K562 (cell line): ENCODE measurements at regions not wholly inside any gene's neighbourhood (a gene's known extent, or its start where the extent isn't known, plus 50 kb on each side); places are given as distances from the start of the nearest gene placed in this dataset.

ENCODE experiments used
- ATAC-seq: fragments of 200-7000 bp; cut with Tn5 transposase; 3 replicates; pipeline ENCODE4 v1.9.1; 2020; ENCODE audit warnings: moderate library complexity
- BruUV-seq: library from RNA; stranded (reverse); fragments of 400-500 nt; replicated peaks from 2 replicates; lab custom pipeline; 2021; lab: Mats Ljungman, UMichigan
- CTCF ChIA-PET: fragments of 300-600 bp; formaldehyde crosslinking; extraction: SDS; loops from one replicate; lab custom pipeline; 2021; ENCODE audit warnings: low intra/inter-chr PET ratio; lab: Yijun Ruan, JAX
- POLR2A ChIA-PET: fragments of 300-600, 350-650 bp; sonication (Branson Sonifier 250); formaldehyde crosslinking; extraction: SDS; loops from one replicate; lab custom pipeline; 2021; ENCODE audit warnings: antibody characterized with exemption, inconsistent platforms; lab: Yijun Ruan, JAX
- DNase-seq, 4 experiments: peaks; one replicate each; pipeline versions ENCODE4 v3.0.0 to v3.0.0-alpha.2; 2011 to 2018; ENCODE audit warnings: low spot score in 3 of 4, mixed read lengths in 3 of 4; ENCODE audit errors: extremely low read depth in 1 of 4
- FAIRE-seq: peaks from 2 replicates; lab custom pipeline; 2011; peaks lifted over from hg19 to GRCh38; lab: Jason Lieb, UNC
- H2AFZ ChIP-seq: 2 replicates; pipeline ENCODE4 v1.6.0; 2011; ENCODE audit warnings: low read depth, low read length, control low read depth, inconsistent platforms
- H3K27ac ChIP-seq: fragments of 200-600 bp; 3 replicates; pipeline ENCODE4 v1.8.0; 2011; ENCODE audit warnings: low read depth, mild to moderate bottlenecking, control low read depth, inconsistent platforms, low read length, moderate library complexity, mixed read lengths; ENCODE audit errors: extremely low read depth
- H3K27me3 ChIP-seq, 2 experiments: fragments of 300-600 bp in 1 of 2; 2 replicates in 1 of 2; 3 replicates in 1 of 2; pipeline versions ENCODE4 v1.6.0 to v1.8.0; 2011; ENCODE audit warnings: inconsistent platforms in 2 of 2, low read length in 2 of 2, mild to moderate bottlenecking in 1 of 2, mixed read lengths in 1 of 2, moderate library complexity in 1 of 2; ENCODE audit not compliant: control insufficient read depth in 2 of 2, insufficient read depth in 2 of 2
- H3K36me3 ChIP-seq: fragments of 300-600 bp; 3 replicates; pipeline ENCODE4 v1.8.0; 2011; ENCODE audit warnings: mild to moderate bottlenecking, low read length, inconsistent platforms; ENCODE audit not compliant: control insufficient read depth, insufficient read depth
- H3K4me1 ChIP-seq, 2 experiments: fragments of 200-600 bp in 1 of 2; replicated peaks in 1 of 2; 2 replicates in 1 of 2; 3 replicates in 1 of 2; pipeline versions ENCODE4 v1.5.1 to v1.8.0; 2011; ENCODE audit warnings: inconsistent platforms in 2 of 2, low read length in 2 of 2, mild to moderate bottlenecking in 1 of 2, mixed read lengths in 1 of 2, moderate library complexity in 1 of 2; ENCODE audit not compliant: control insufficient read depth in 2 of 2, insufficient read depth in 2 of 2
- H3K4me2 ChIP-seq: 2 replicates; pipeline ENCODE4 v1.6.1; 2011; ENCODE audit warnings: low read length, control low read depth, inconsistent platforms, mixed read lengths; ENCODE audit not compliant: insufficient read depth
- H3K4me3 ChIP-seq: fragments of 200-600 bp; sonication (generic), shearing (Covaris generic); 2 replicates; pipeline ENCODE4 v1.5.1; 2016; ENCODE audit warnings: control low read depth, inconsistent platforms
- H3K79me2 ChIP-seq: fragments of 200-600 bp; 3 replicates; pipeline ENCODE4 v1.8.0; 2011; ENCODE audit warnings: low read length, inconsistent platforms; ENCODE audit not compliant: control insufficient read depth, insufficient read depth
- H3K9ac ChIP-seq, 2 experiments: 2 replicates each; pipeline versions ENCODE4 v1.6.0 to v1.6.1; 2011; ENCODE audit warnings: low read depth in 2 of 2, low read length in 2 of 2, control low read depth in 1 of 2, inconsistent platforms in 1 of 2, mild to moderate bottlenecking in 1 of 2, mixed read lengths in 1 of 2; ENCODE audit not compliant: insufficient read depth in 1 of 2
- H3K9me1 ChIP-seq: one replicate; pipeline ENCODE4 v1.6.0; 2011; ENCODE audit warnings: inconsistent platforms, mild to moderate bottlenecking, low read length, moderate library complexity; ENCODE audit not compliant: control insufficient read depth, insufficient read depth
- H3K9me3 ChIP-seq: replicated peaks from 2 replicates; pipeline ENCODE4 v1.5.1; 2011; ENCODE audit warnings: low read depth, low read length, inconsistent platforms; ENCODE audit not compliant: control insufficient read depth, insufficient read depth
- H4K20me1 ChIP-seq: replicated peaks from 2 replicates; pipeline ENCODE4 v1.6.1; 2011; ENCODE audit warnings: low read length, inconsistent platforms, mixed read lengths; ENCODE audit not compliant: control insufficient read depth, insufficient read depth
- BDP1 ChIP-seq: IDR thresholded peaks from 3 replicates; pipeline ENCODE4 v1.6.1; 2011; ENCODE audit not compliant: insufficient read length, insufficient read depth
- FOXA3 ChIP-seq, 2 experiments: fragments of 450-650 bp in 1 of 2; sonication (generic) in 1 of 2; formaldehyde crosslinking; IDR thresholded peaks in 1 of 2; conservative IDR thresholded peaks in 1 of 2; 2 replicates each; pipeline versions ENCODE4 v1.4.0 to v1.8.0; 2020 to 2022; ENCODE audit warnings: mild to moderate bottlenecking in 2 of 2, missing genetic modification reagents in 1 of 2
- HIVEP1 ChIP-seq: fragments of 250-450 bp; sonication (Bioruptor Pico); IDR thresholded peaks from 2 replicates; pipeline ENCODE4 v1.4.0; 2020; ENCODE audit warnings: mild to moderate bottlenecking
- JUN ChIP-seq, 2 experiments: sonication (generic) in 1 of 2; formaldehyde crosslinking in 1 of 2; IDR thresholded peaks; 2 replicates each; pipeline versions ENCODE4 v1.6.1 to v1.8.0; 2012 to 2022; ENCODE audit warnings: borderline replicate concordance in 2 of 2, mild to moderate bottlenecking in 2 of 2, improper control_type of control experiment in 1 of 2, low read depth in 1 of 2, low read length in 1 of 2, missing genetic modification reagents in 1 of 2
- PCBP1 ChIP-seq: fragments of 200-400 bp; formaldehyde crosslinking; IDR thresholded peaks from 2 replicates; pipeline ENCODE4 v1.6.1; 2018; ENCODE audit warnings: mild to moderate bottlenecking, low read depth, low read length; ENCODE audit not compliant: poor library complexity, severe bottlenecking
- SUPT5H ChIP-seq: fragments of 450-650 bp; IDR thresholded peaks from 2 replicates; pipeline ENCODE4 v1.6.1; 2016
- WHSC1 ChIP-seq: IDR thresholded peaks from one replicate; pipeline ENCODE4 v1.6.1; 2012; ENCODE audit warnings: low read length, control low read depth, inconsistent platforms
- ZBTB17 ChIP-seq: fragments of 450-650 bp; formaldehyde crosslinking; IDR thresholded peaks from 2 replicates; pipeline ENCODE4 v1.4.0; 2020; ENCODE audit warnings: mild to moderate bottlenecking
- WGBS: fragments of 100-300 bp; shearing (Covaris generic); methylation state at CpG from one replicate; pipeline ENCODE4 v1.1.6; 2016; ENCODE audit warnings: low coverage, mixed read lengths; ENCODE audit not compliant: insufficient coverage; ENCODE audit errors: missing lambda C conversion rate; 5-methylcytosine and 5-hydroxymethylcytosine counted together
- in situ Hi-C: fragments of 300-500 bp; cut with MboI; formaldehyde crosslinking; loops from 4 replicates; pipeline ENCODE4 v1.15.0; 2018; ENCODE audit warnings: inconsistent platforms, mixed read lengths
- intact Hi-C: fragments of 100-400 bp; cut with micrococcal nuclease; formaldehyde crosslinking; loops from 2 replicates; pipeline ENCODE4 v1.14.2; 2022
- TF ChIP-seq, protein P1 (sequence below): fragments of 450-650 bp; IDR thresholded peaks from 2 replicates; pipeline ENCODE4 v1.6.1; 2016; ENCODE audit warnings: low read depth, mild to moderate bottlenecking, moderate library complexity
- TF ChIP-seq, protein P2 (sequence below): fragments of 250-450 bp; sonication (Bioruptor Pico); IDR thresholded peaks from 2 replicates; pipeline ENCODE4 v1.5.0; 2021; ENCODE audit warnings: mild to moderate bottlenecking, borderline replicate concordance
- TF ChIP-seq, protein P3 (sequence below): sonication (generic); formaldehyde crosslinking; IDR thresholded peaks from 2 replicates; pipeline ENCODE4 v1.8.0; 2022; ENCODE audit warnings: mild to moderate bottlenecking, missing genetic modification reagents
- TF ChIP-seq, protein P4 (sequence below), 2 experiments: fragments of 200-800 bp in 1 of 2; sonication (Bioruptor generic) in 1 of 2; sonication (generic) in 1 of 2; formaldehyde crosslinking in 1 of 2; IDR thresholded peaks in 1 of 2; conservative IDR thresholded peaks in 1 of 2; 2 replicates each; pipeline versions ENCODE4 v1.5.0 to v1.6.1; 2016 to 2020; ENCODE audit warnings: missing compliant biosample characterization in 1 of 2, missing genetic modification characterization in 1 of 2, missing genetic modification reagents in 1 of 2
- TF ChIP-seq, protein P5 (sequence below): fragments of 450-650 bp; IDR thresholded peaks from 2 replicates; pipeline ENCODE4 v1.7.1; 2018; ENCODE audit warnings: mild to moderate bottlenecking, low read depth; ENCODE audit not compliant: partially characterized antibody

DNA sequence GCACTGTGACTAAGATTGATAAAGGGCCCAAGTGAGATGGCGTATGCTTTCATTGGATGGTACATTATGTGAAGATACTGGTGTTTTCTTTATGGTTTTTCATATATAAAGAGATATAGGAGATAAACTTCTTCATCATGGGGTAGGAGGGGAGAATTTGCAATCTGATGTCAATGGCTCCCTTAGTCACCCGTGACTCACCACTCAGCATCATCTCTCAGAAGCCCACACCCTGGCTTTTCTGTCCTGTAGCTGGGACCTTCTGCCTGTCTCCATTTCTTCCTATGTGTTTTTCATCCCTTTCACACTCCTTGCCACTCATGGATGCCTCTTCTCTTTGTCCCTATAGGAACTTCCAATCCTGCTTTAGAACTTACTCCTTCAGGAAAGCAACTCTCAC lies 114.3 kb upstream of the SEMA6D start:
- DNase-seq (no peak), FAIRE-seq (no peak), ATAC-seq (no peak)
- in situ Hi-C loops (no loop called here), intact Hi-C loops (no loop called here)
- no TSS peak for BruUV-seq
- no peaks in the 10 kb centered on the region for H3K9me1 ChIP-seq
- H3K9me3 ChIP-seq, result no peaks in the 10 kb centered on the region
- ChIA-PET POLR2A (no interaction called here), CTCF (no interaction called here)
- no peaks in the 10 kb centered on the region for H4K20me1 ChIP-seq
- no peak overlapping the region for H3K9ac ChIP-seq
- H2AFZ ChIP-seq, result no peak overlapping the region
- no peaks in the 10 kb centered on the region for H3K79me2 ChIP-seq
- H3K36me3 ChIP-seq, result no peaks in the 10 kb centered on the region
- no peak overlapping the region for H3K27ac ChIP-seq
- WGBS, result 5% methylated on average over 2 of the region's 2 CpGs
- no peak overlapping the region for H3K4me2 ChIP-seq
- H3K4me3 ChIP-seq, result no peak overlapping the region
- H3K27me3 ChIP-seq, result no peaks in the 10 kb centered on the region
- no peaks in the 10 kb centered on the region for H3K4me1 ChIP-seq
- TF ChIP-seq WHSC1 (no peak), PCBP1 (no peak), HIVEP1 (CRISPR knock-in tag) (no peak), JUN (IDR thresholded peaks at IDR 0.05; ENCODE audit: borderline replicate concordance, low read depth, low read length) (no peak), JUN (CRISPR knock-in tag; IDR thresholded peaks at IDR 0.05; ENCODE audit: borderline replicate concordance) (no peak), SUPT5H (no peak), FOXA3 (CRISPR knock-in tag; conservative IDR thresholded peaks at IDR 0.05 in 1 of 2, IDR thresholded peaks at IDR 0.05 in 1 of 2) (no peak), BDP1 (no peak), ZBTB17 (CRISPR knock-in tag) (no peak)
- TF ChIP-seq, protein P1, sequence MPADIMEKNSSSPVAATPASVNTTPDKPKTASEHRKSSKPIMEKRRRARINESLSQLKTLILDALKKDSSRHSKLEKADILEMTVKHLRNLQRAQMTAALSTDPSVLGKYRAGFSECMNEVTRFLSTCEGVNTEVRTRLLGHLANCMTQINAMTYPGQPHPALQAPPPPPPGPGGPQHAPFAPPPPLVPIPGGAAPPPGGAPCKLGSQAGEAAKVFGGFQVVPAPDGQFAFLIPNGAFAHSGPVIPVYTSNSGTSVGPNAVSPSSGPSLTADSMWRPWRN, result no peak
- TF ChIP-seq, protein P2, sequence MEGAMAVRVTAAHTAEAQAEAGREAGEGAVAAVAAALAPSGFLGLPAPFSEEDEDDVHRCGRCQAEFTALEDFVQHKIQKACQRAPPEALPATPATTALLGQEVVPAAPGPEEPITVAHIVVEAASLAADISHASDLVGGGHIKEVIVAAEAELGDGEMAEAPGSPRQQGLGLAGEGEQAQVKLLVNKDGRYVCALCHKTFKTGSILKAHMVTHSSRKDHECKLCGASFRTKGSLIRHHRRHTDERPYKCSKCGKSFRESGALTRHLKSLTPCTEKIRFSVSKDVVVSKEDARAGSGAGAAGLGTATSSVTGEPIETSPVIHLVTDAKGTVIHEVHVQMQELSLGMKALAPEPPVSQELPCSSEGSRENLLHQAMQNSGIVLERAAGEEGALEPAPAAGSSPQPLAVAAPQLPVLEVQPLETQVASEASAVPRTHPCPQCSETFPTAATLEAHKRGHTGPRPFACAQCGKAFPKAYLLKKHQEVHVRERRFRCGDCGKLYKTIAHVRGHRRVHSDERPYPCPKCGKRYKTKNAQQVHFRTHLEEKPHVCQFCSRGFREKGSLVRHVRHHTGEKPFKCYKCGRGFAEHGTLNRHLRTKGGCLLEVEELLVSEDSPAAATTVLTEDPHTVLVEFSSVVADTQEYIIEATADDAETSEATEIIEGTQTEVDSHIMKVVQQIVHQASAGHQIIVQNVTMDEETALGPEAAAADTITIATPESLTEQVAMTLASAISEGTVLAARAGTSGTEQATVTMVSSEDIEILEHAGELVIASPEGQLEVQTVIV, result no peak
- TF ChIP-seq, protein P3, sequence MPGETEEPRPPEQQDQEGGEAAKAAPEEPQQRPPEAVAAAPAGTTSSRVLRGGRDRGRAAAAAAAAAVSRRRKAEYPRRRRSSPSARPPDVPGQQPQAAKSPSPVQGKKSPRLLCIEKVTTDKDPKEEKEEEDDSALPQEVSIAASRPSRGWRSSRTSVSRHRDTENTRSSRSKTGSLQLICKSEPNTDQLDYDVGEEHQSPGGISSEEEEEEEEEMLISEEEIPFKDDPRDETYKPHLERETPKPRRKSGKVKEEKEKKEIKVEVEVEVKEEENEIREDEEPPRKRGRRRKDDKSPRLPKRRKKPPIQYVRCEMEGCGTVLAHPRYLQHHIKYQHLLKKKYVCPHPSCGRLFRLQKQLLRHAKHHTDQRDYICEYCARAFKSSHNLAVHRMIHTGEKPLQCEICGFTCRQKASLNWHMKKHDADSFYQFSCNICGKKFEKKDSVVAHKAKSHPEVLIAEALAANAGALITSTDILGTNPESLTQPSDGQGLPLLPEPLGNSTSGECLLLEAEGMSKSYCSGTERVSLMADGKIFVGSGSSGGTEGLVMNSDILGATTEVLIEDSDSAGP, result no peak
- TF ChIP-seq, protein P4, sequence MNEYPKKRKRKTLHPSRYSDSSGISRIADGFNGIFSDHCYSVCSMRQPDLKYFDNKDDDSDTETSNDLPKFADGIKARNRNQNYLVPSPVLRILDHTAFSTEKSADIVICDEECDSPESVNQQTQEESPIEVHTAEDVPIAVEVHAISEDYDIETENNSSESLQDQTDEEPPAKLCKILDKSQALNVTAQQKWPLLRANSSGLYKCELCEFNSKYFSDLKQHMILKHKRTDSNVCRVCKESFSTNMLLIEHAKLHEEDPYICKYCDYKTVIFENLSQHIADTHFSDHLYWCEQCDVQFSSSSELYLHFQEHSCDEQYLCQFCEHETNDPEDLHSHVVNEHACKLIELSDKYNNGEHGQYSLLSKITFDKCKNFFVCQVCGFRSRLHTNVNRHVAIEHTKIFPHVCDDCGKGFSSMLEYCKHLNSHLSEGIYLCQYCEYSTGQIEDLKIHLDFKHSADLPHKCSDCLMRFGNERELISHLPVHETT (CRISPR knock-in tag; conservative IDR thresholded peaks at IDR 0.05 in 1 of 2, IDR thresholded peaks at IDR 0.05 in 1 of 2), result no peak
- TF ChIP-seq, protein P5, sequence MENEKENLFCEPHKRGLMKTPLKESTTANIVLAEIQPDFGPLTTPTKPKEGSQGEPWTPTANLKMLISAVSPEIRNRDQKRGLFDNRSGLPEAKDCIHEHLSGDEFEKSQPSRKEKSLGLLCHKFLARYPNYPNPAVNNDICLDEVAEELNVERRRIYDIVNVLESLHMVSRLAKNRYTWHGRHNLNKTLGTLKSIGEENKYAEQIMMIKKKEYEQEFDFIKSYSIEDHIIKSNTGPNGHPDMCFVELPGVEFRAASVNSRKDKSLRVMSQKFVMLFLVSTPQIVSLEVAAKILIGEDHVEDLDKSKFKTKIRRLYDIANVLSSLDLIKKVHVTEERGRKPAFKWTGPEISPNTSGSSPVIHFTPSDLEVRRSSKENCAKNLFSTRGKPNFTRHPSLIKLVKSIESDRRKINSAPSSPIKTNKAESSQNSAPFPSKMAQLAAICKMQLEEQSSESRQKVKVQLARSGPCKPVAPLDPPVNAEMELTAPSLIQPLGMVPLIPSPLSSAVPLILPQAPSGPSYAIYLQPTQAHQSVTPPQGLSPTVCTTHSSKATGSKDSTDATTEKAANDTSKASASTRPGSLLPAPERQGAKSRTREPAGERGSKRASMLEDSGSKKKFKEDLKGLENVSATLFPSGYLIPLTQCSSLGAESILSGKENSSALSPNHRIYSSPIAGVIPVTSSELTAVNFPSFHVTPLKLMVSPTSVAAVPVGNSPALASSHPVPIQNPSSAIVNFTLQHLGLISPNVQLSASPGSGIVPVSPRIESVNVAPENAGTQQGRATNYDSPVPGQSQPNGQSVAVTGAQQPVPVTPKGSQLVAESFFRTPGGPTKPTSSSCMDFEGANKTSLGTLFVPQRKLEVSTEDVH, result no peak
